Stimulated activated CD8-positive, alpha-beta memory T cell treated with anti-CD3 and anti-CD28 coated beads, Interleukin-12 subunit alpha, Interleukin-12 subunit beta, amount 100 ng/mL, for 24 hours (primary cell): ENCODE measurements at regions not wholly inside any gene's neighbourhood (a gene's known extent, or its start where the extent isn't known, plus 50 kb on each side); places are given as distances from the start of the nearest gene placed in this dataset.
"Not testable (repeated sequence)": the region's sequence is repeated elsewhere in the genome, so short reads cannot be mapped to it uniquely, and the experiment has no call there.

Experiments used
- DNase-seq: peaks from one replicate; pipeline ENCODE4 v3.0.0-alpha.2; 2020; ENCODE audit errors: extremely low read depth

DNA sequence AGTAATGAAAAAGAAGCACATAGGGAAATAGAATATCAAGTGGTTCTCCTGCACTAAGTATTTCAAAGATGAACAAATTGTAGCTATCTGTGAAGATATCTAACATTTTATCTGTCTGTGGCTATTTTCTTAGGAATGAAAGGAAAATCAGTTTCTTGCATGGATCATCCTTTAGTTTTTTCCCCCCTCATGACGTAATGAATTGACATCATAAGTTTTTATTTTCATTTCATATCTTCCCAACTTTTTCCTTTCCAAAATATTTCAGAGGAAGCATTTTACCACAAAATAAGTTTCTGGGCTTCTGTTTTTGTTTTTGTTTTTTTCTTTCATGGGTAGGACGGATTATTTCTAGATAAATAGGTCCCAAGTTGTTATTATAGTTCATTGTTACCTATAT is 996.6 kb downstream of the TMEM121 start:
- no peak for DNase-seq

DNA sequence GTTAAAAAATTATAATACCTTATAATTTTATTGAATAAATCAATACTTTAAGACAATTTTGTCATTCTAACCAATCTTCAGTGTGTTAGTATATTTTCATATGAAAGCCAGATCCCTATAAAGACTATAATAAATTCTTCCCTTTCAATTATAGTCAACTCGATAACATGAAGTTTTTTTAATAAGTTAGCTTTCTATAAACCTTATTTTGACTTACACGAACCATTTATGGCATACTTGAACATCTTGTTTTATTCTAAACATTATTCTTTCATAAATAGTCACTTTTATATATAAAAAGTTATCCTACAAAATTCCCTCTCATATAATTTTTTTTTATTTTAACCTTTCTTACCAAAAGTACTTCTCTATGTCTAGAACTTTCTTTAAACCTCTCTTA is 1002.3 kb downstream of the TMEM121 start:
- no peak for DNase-seq

DNA sequence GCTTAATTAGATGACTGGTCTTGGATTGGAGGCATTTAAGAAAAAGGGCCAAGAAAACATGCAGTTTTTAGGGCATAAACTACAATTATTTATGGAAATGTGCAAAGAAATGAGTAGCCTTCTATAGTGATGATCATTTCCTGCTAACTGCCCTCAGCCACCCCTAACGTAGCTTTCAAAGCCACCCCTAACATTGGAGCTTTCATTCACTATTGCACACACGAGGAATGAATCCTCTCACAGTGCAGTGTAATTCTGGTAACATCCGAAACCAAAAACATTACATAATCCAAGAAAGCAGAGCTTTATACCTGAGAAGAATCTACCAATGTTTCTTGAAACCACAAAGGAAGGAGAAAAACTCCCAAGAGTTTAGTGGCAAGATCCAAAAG is 1003.6 kb downstream of the TMEM121 start:
- DNase-seq, result no peak

DNA sequence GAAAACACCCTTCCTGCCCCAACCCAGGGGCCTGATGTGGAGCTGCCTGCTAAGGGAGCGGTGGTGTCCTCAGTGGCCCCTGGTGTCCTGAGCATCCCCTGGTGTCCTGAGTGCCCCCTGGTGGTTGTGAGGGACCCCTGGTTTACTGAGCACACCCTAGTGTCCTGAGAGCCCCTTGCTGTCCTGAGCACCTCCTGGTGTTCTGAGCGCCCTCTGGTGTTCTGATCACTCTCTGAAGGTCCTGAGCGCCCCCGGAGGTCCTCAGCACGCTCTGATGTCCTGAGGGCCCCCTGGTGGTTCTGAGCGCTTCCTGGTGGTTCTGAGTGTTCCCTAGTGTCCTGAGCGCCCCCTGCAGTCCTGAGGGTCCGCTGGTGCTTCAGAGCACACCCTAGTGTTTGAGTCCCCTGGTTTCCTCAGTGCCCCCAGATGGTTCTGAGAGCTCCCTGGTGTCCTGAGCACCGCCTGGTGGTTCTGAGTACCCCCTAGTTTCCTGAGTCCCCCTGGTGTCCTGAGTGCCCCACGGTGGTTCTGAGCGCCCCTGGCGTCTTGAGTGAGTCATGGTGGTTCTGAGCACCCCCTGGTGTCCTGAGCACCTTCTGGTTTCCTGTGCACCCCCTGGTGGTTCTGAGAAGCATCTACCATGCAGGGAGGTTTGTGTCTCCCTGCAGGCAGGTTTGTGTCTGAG is 1004.2 kb downstream of the TMEM121 start:
- DNase-seq, result no peak

DNA sequence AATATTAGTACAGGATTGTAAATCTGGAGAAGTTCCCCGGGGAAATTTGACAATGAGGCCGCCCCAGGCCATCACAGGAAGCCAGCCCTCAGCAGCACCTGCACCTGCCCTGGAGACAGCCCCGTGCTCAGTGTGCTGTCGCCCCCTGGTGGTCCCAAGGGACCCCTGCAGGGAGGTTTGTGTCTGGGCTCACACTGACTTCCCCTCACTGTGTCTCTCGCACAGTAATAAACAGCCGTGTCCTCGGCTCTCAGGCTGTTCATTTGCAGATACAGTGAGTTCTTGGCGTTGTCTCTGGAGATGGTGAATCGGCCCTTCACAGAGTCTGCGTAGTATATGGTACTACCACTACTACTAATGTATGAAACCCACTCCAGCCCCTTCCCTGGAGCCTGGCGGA is 1011.2 kb downstream of the TMEM121 start:
- not testable (repeated sequence) for DNase-seq

DNA sequence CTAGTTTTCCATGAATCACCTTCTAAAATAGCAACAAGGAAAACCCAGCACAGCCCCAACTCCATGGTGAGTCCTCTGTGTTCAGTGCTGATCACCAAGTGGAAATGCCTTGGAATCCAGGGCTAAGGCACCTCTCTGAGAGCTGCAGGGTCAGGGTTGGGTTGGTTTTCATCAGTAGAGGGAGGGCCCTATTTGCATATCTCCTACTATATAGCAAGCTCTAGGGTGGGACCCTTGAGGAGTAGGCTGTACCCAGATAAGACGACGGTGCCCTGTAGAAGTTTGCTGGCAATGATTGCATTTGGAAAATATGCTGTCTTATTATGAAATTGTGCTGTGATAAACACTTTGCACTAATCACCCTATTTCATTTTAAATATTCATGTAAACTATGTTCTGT is 1011.8 kb downstream of the TMEM121 start:
- no peak for DNase-seq

DNA sequence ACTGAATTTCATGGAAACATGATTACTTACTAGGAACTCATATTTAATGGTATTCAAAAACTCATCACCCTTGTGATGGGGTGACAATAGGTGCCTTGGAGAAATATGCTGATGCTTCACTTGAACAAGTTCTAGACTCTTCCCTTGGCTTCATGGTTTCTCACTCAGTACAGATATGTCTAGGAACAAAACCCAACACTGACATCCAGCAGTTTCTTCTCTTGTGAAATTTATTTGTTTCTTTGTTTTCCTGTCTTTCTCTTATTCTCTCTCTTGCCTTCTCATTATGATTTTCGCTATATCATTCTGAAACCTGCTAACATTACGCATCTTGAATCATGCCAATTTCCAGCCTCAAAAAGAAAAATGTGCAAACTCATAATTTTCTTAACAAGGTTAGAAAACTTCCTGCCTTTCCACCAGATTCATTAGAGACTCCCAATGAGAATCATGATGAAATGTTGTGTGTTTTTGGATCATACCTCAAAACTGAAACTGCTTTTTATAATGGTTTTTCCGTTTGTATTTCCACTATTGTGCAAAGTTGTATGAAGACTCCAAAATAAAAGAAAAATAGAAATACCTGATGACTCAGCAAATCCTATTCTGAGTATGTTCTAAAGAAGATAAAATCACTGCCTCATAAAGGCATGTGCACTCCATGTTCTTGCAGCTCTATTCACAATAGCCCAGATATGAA is 1021.5 kb downstream of the TMEM121 start:
- DNase-seq, result no peak

GRCh38 chr14:106549064-106549463 is 1022.7 kb downstream of the TMEM121 start:
- DNase-seq, result no peak

GRCh38 chr14:106551265-106551664 is 1024.9 kb downstream of the TMEM121 start:
- no peak for DNase-seq

- not testable (repeated sequence) for DNase-seq
Observed at GRCh38 chr14:106556211-106556610, 1029.8 kb downstream of the TMEM121 start.

DNA sequence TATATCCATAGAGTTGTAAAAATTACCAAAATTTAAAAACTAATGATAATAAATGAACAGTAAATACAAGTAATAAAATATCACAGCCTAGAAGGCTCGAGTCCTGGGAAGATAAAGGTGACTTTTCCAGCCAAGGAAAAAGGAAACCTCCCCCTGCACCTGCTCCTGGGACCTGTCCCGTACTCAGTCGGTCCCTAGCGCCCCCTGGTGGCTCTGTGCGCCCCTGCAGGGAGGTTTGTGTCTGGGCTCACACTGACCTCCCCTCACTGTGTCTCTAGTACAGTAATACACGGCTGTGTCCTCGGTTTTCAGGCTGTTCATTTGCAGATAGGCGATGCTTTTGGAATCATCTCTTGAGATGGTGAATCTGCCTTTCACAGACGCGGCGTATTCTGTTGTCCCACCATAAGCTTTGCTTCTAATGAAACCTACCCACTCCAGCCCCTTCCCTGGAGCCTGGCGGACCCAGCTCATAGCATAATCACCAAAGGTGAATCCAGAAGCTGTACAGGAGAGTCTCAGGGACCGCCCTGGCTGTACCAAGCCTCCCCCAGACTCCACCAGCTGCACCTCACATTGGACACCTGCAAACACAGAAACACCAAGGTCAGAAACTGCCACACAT is 1030.4 kb downstream of the TMEM121 start:
- peak; percentile 39 for DNase-seq

DNA sequence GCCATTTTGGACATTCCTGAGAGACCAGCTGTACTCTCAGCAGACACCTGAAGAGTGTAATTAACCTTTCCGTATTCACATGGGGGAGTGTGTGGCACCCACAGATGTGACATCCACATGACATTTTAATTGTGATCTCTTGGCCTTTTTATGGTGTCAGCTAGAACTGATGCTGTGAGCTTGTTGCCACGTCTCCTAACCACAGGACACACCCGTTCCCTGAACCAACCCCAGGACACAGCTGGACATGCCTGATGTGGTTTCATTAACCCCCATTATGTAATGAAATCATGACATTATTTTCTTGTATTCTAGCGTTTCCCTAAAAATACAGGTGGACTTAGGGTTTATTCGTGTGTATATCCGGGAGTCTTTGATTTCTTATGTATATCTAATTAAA is 1036.1 kb downstream of the TMEM121 start:
- no peak for DNase-seq

- DNase-seq, result no peak
Observed at GRCh38 chr14:106564058-106564643, 1037.8 kb downstream of the TMEM121 start.

GRCh38 chr14:106578481-106578880 is 1052.1 kb downstream of the TMEM121 start:
- DNase-seq, result no peak

DNA sequence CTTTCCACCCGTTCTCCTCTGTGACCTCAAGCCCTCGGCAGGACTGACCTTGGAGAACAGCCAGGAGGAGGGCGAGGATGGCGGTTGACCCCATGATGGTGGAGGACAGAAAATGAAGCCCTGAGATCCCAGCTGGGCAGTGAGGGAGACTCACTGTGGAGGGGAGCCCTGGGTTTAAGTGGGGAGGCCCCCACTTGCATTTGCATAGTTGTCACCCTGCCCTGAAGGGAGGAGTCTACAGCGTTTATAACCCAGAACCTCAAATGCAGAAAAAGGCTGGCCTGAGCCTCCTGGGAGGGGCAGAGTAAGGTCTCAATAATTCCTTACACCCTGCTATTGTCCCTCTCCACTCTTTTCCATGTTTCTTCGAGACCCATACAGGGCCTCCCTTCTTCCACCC is 1052.7 kb downstream of the TMEM121 start:
- DNase-seq, result no peak

DNA sequence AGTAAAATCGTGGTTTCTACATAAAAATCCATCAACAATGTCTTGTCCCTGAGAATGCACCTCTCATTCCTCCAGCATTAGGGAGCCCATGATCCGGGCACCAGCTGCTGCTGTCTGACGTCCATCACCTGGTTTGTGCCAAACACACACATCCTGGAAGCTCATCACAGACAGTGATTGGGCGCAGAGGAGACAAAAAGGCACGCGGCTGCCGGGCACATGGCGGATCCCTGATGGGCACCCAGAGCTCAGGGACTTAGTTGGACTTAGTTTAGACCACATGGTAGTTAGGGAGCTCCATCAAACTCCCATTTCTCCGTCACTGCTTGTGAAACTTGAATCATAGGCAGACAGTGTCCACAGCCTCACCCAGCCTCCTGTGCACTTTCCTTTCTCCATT is 1059.3 kb downstream of the TMEM121 start:
- DNase-seq, result no peak

- DNase-seq, result peak; percentile 11
Observed at GRCh38 chr14:106586098-106586704, 1059.8 kb downstream of the TMEM121 start.

DNA sequence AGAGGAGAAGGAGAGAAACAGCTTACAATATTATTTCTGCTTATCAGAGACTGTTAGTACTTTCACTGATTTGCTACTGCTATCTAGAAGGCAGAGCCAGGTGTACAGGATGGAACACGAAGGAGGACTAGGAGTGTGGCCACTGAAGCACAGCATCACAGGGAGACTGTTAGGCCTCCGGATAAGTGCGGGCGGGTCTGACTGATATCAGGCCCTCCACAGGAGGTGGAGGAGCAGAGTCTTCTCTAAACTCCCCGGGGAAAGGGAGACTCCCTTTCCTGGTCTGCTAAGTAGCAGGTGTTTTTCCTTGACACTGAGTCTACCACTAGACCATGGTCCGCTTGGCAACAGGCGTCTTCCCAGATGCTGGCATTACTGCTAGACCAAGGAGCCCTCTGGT is 1065.2 kb downstream of the TMEM121 start:
- not testable (repeated sequence) for DNase-seq

- peak; percentile 47 for DNase-seq
Observed at GRCh38 chr14:106592115-106592852, 1065.9 kb downstream of the TMEM121 start.

- no peak for DNase-seq
Observed at GRCh38 chr14:106599209-106599608, 1072.8 kb downstream of the TMEM121 start.
